H9 (cell line): ENCODE measurements at regions not wholly inside any gene's neighbourhood (a gene's known extent, or its start where the extent isn't known, plus 50 kb on each side); places are given as distances from the start of the nearest gene placed in this dataset.

ENCODE experiments used
- DNase-seq: peaks from one replicate; pipeline ENCODE4 v3.0.0-alpha.2; 2017
- H2AFZ ChIP-seq: one replicate; pipeline ENCODE4 v1.6.1; 2013; ENCODE audit warnings: mild to moderate bottlenecking, low read length, control low read depth, moderate library complexity
- H2AK5ac ChIP-seq: 2 replicates; pipeline ENCODE4 v1.6.1; 2013; ENCODE audit warnings: low read length, control low read depth, mixed read lengths; ENCODE audit not compliant: insufficient read length
- H2BK120ac ChIP-seq: one replicate; pipeline ENCODE4 v1.6.1; 2013; ENCODE audit warnings: low read depth, mild to moderate bottlenecking, low read length, control low read depth, inconsistent platforms; ENCODE audit not compliant: poor library complexity, severe bottlenecking
- H2BK12ac ChIP-seq: 2 replicates; pipeline ENCODE4 v1.6.1; 2013; ENCODE audit warnings: low read length, control low read depth, mixed read lengths, low read depth; ENCODE audit not compliant: insufficient read length
- H2BK15ac ChIP-seq: 2 replicates; pipeline ENCODE4 v1.6.1; 2013; ENCODE audit warnings: low read depth, low read length, control low read depth
- H2BK20ac ChIP-seq: one replicate; pipeline ENCODE4 v1.6.1; 2013; ENCODE audit warnings: low read depth, mild to moderate bottlenecking, low read length, control low read depth, inconsistent platforms; ENCODE audit not compliant: poor library complexity, severe bottlenecking
- H2BK5ac ChIP-seq: 2 replicates; pipeline ENCODE4 v1.6.1; 2013; ENCODE audit warnings: low read length, control low read depth, mixed read lengths; ENCODE audit not compliant: insufficient read length
- H3K14ac ChIP-seq: 2 replicates; pipeline ENCODE4 v1.6.1; 2013; ENCODE audit warnings: low read length, control low read depth; ENCODE audit not compliant: insufficient read depth
- H3K18ac ChIP-seq: 2 replicates; pipeline ENCODE4 v1.6.1; 2013; ENCODE audit warnings: low read depth, mild to moderate bottlenecking, mixed read lengths, low read length, control low read depth; ENCODE audit not compliant: insufficient read length
- H3K23ac ChIP-seq: 2 replicates; pipeline ENCODE4 v1.6.1; 2013; ENCODE audit warnings: low read length, control low read depth, mixed read lengths, low read depth; ENCODE audit not compliant: insufficient read length
- H3K23me2 ChIP-seq: 2 replicates; pipeline ENCODE4 v1.6.1; 2013; ENCODE audit warnings: low read depth, mild to moderate bottlenecking, mixed read lengths, low read length, control low read depth; ENCODE audit not compliant: insufficient read length, poor library complexity, severe bottlenecking
- H3K27ac ChIP-seq: 2 replicates; pipeline ENCODE4 v1.5.1; 2013; ENCODE audit warnings: low read length, control low read depth, mixed read lengths, low read depth; ENCODE audit not compliant: insufficient read length
- H3K27me3 ChIP-seq: 2 replicates; pipeline ENCODE4 v1.6.1; 2013; ENCODE audit warnings: low read length, control low read depth, inconsistent platforms; ENCODE audit not compliant: insufficient read depth
- H3K4ac ChIP-seq: 2 replicates; pipeline ENCODE4 v1.6.1; 2013; ENCODE audit warnings: low read depth, mild to moderate bottlenecking, control low read depth, inconsistent platforms, low read length, moderate library complexity
- H3K4me1 ChIP-seq: 2 replicates; pipeline ENCODE4 v1.6.1; 2013; ENCODE audit warnings: low read length, control low read depth, inconsistent platforms; ENCODE audit not compliant: insufficient read depth
- H3K4me2 ChIP-seq: 2 replicates; pipeline ENCODE4 v1.6.1; 2013; ENCODE audit warnings: low read length, control low read depth, mixed read lengths; ENCODE audit not compliant: insufficient read length, insufficient read depth
- H3K56ac ChIP-seq: 2 replicates; pipeline ENCODE4 v1.6.1; 2013; ENCODE audit warnings: low read depth, mild to moderate bottlenecking, mixed read lengths, low read length, control low read depth; ENCODE audit not compliant: insufficient read length
- H3K79me1 ChIP-seq: 2 replicates; pipeline ENCODE4 v1.6.1; 2013; ENCODE audit warnings: low read depth, mild to moderate bottlenecking, moderate library complexity, low read length, control low read depth, inconsistent platforms; ENCODE audit not compliant: insufficient read depth, poor library complexity, severe bottlenecking
- H3K79me2 ChIP-seq: 2 replicates; pipeline ENCODE4 v1.6.1; 2013; ENCODE audit warnings: low read length, control low read depth, inconsistent platforms; ENCODE audit not compliant: insufficient read depth
- H3K9ac ChIP-seq: 2 replicates; pipeline ENCODE4 v1.6.1; 2013; ENCODE audit warnings: low read length, control low read depth, mixed read lengths; ENCODE audit not compliant: insufficient read length; ENCODE audit errors: extremely low read depth
- H3K9me3 ChIP-seq: one replicate; pipeline ENCODE4 v1.6.1; 2013; ENCODE audit warnings: low read depth, low read length, inconsistent platforms; ENCODE audit not compliant: control insufficient read depth
- H3T11ph ChIP-seq: one replicate; pipeline ENCODE4 v1.6.1; 2013; ENCODE audit warnings: mild to moderate bottlenecking, low read length, control low read depth, inconsistent platforms
- H4K20me1 ChIP-seq: one replicate; pipeline ENCODE4 v1.6.1; 2013; ENCODE audit not compliant: control insufficient read depth, insufficient read length, insufficient read depth
- H4K5ac ChIP-seq: 2 replicates; pipeline ENCODE4 v1.6.1; 2013; ENCODE audit warnings: low read depth, mild to moderate bottlenecking, mixed read lengths, low read length, control low read depth; ENCODE audit not compliant: insufficient read length
- H4K8ac ChIP-seq: replicated peaks from 2 replicates; pipeline ENCODE4 v1.6.1; 2013; ENCODE audit warnings: low read length, control low read depth, mixed read lengths, low read depth; ENCODE audit not compliant: insufficient read length
- H4K91ac ChIP-seq: 2 replicates; pipeline ENCODE4 v1.6.1; 2013; ENCODE audit warnings: low read depth, mild to moderate bottlenecking, moderate library complexity, mixed read lengths, low read length, control low read depth; ENCODE audit not compliant: insufficient read length
- H3K27ac Mint-ChIP-seq, 3 experiments: 2 replicates in 2 of 3; 3 replicates in 1 of 3; pipeline ENCODE4 v1.8.0; 2020 to 2021; ENCODE audit warnings: mixed read lengths in 3 of 3, mild to moderate bottlenecking in 1 of 3, moderate library complexity in 1 of 3
- H3K27me3 Mint-ChIP-seq: 2 replicates; pipeline ENCODE4 v1.8.0; 2021; ENCODE audit warnings: low read depth, mild to moderate bottlenecking, moderate library complexity, mixed read lengths
- H3K36me3 Mint-ChIP-seq, 3 experiments: 2 replicates in 2 of 3; 3 replicates in 1 of 3; pipeline ENCODE4 v1.8.0; 2020 to 2021; ENCODE audit warnings: low read depth in 3 of 3, mixed read lengths in 3 of 3; ENCODE audit not compliant: insufficient read depth in 1 of 3
- H3K4me1 Mint-ChIP-seq, 2 experiments: 2 replicates each; pipeline ENCODE4 v1.8.0; 2020; ENCODE audit warnings: mixed read lengths in 2 of 2
- H3K4me3 Mint-ChIP-seq, 2 experiments: 2 replicates in 1 of 2; 3 replicates in 1 of 2; pipeline ENCODE4 v1.8.0; 2020 to 2021; ENCODE audit warnings: mild to moderate bottlenecking in 2 of 2, mixed read lengths in 2 of 2, moderate library complexity in 1 of 2
- H3K9me3 Mint-ChIP-seq, 2 experiments: 2 replicates in 1 of 2; 3 replicates in 1 of 2; pipeline ENCODE4 v1.8.0; 2020; ENCODE audit warnings: mild to moderate bottlenecking in 2 of 2, mixed read lengths in 2 of 2, moderate library complexity in 1 of 2
- CTCF ChIP-seq: fragments of 200-600 bp; sonication (generic); conservative IDR thresholded peaks from 3 replicates; pipeline ENCODE4 v1.8.0; 2021; ENCODE audit warnings: antibody characterized with exemption, mild to moderate bottlenecking
- WGBS: extraction: QIAGEN DNeasy Blood & Tissue Kit; methylation state at CpG from one replicate; pipeline ENCODE4 v1.1.7; 2013; ENCODE audit warnings: missing lambda C conversion rate, low lambda C conversion rate, mixed read lengths; ENCODE audit not compliant: insufficient read length; ENCODE audit errors: extremely low coverage; 5-methylcytosine and 5-hydroxymethylcytosine counted together

- no peaks in the 10 kb centered on the region for H3K9me3 ChIP-seq
- no peak overlapping the region for H2BK5ac ChIP-seq
- peaks cover 9% of the 10 kb centered on the region for H3K23me2 ChIP-seq
- TF ChIP-seq CTCF: no peak
- no CpG with 5 or more reads among the region's 16 CpGs for WGBS
- no peak overlapping the region for H3K27ac ChIP-seq
- H3K4me3 Mint-ChIP-seq: no peak overlapping the region; a peak in 1 of 5 replicates
- no peaks in the 10 kb centered on the region for H3K79me1 ChIP-seq
- peaks cover 41% of the 10 kb centered on the region for H3K27me3 Mint-ChIP-seq
- no peak overlapping the region; a peak in 1 of 7 replicates for H3K27ac Mint-ChIP-seq
- no peak overlapping the region for H2BK20ac ChIP-seq
- H2AK5ac ChIP-seq: no peak overlapping the region
- no peak overlapping the region for H3K56ac ChIP-seq
- H3K4me1 Mint-ChIP-seq: peaks cover 15 to 30% of the 10 kb centered on the region in 2 experiments
- no peak overlapping the region for H3K4me2 ChIP-seq
- no peak overlapping the region; the same call in 1 of the 2 replicates for H3K14ac ChIP-seq
- no peaks in the 10 kb centered on the region for H4K20me1 ChIP-seq
- peaks cover 0 to 6% (median 6%) of the 10 kb centered on the region in 3 experiments; a peak in 4 of 7 replicates for H3K36me3 Mint-ChIP-seq
- no peak overlapping the region for H2BK120ac ChIP-seq
- H3K27me3 ChIP-seq: peaks cover 2% of the 10 kb centered on the region; the same call in 1 of the 2 replicates
- no peak overlapping the region for H3K9ac ChIP-seq
- peaks cover 5% of the 10 kb centered on the region; the same call in 1 of the 2 replicates for H3K4me1 ChIP-seq
- H2AFZ ChIP-seq: no peak overlapping the region
- H4K5ac ChIP-seq: no peak overlapping the region
- H2BK12ac ChIP-seq: no peak overlapping the region
- no peak overlapping the region for H4K91ac ChIP-seq
- no peak overlapping the region for H3K23ac ChIP-seq
- H3K79me2 ChIP-seq: no peaks in the 10 kb centered on the region
- no peak overlapping the region for H2BK15ac ChIP-seq
- DNase-seq: peak; percentile 22
- no peak overlapping the region for H4K8ac ChIP-seq
- H3T11ph ChIP-seq: no peak overlapping the region
- H3K4ac ChIP-seq: no peak overlapping the region
- no peak overlapping the region for H3K18ac ChIP-seq
- peaks cover 6 to 7% of the 10 kb centered on the region in 2 experiments; a peak in 4 of 5 replicates for H3K9me3 Mint-ChIP-seq
These were observed 101.4 kb downstream of the ADRA2C start for GRCh38 chr4:3867403-3868100.
